Neural progenitor cell (in vitro differentiated cells): ENCODE measurements at regions not wholly inside any gene's neighbourhood (a gene's known extent, or its start where the extent isn't known, plus 50 kb on each side); places are given as distances from the start of the nearest gene placed in this dataset.

Experiments used
- DNase-seq: peaks from one replicate; pipeline ENCODE4 v3.0.0-alpha.2; 2016; ENCODE audit warnings: low spot score
- H2AFZ ChIP-seq: fragments of 200-600 bp; sonication (generic); replicated peaks from 2 replicates; pipeline ENCODE4 v1.6.1; 2016; ENCODE audit warnings: antibody characterized with exemption
- H3F3A ChIP-seq: fragments of 200-600 bp; sonication (generic); 2 replicates; pipeline ENCODE4 v1.6.1; 2016; ENCODE audit warnings: antibody characterized with exemption, low read depth
- H3K27ac ChIP-seq: fragments of 200-600 bp; sonication (generic); 2 replicates; pipeline ENCODE4 v1.5.1; 2016; ENCODE audit warnings: mild to moderate bottlenecking
- H3K27me3 ChIP-seq: fragments of 200-600 bp; sonication (generic); 2 replicates; pipeline ENCODE4 v1.6.1; 2016; ENCODE audit warnings: mild to moderate bottlenecking, moderate library complexity
- H3K36me3 ChIP-seq: fragments of 200-600 bp; sonication (generic); 2 replicates; pipeline ENCODE4 v1.5.1; 2016
- H3K4me1 ChIP-seq: fragments of 200-600 bp; sonication (generic); 2 replicates; pipeline ENCODE4 v1.6.1; 2016; ENCODE audit warnings: mixed run types
- H3K4me2 ChIP-seq: fragments of 200-600 bp; sonication (generic); 2 replicates; pipeline ENCODE4 v1.6.1; 2016
- H3K4me3 ChIP-seq: fragments of 200-600 bp; sonication (generic); 2 replicates; pipeline ENCODE4 v1.5.1; 2016
- H3K79me2 ChIP-seq: fragments of 200-600 bp; sonication (generic); 2 replicates; pipeline ENCODE4 v1.6.1; 2016; ENCODE audit warnings: low read depth
- H3K9ac ChIP-seq: fragments of 200-600 bp; sonication (generic); 2 replicates; pipeline ENCODE4 v1.6.1; 2016
- H3K9me3 ChIP-seq: fragments of 200-600 bp; sonication (generic); 2 replicates; pipeline ENCODE4 v1.5.1; 2016; ENCODE audit warnings: low read depth
- H4K20me1 ChIP-seq: fragments of 200-600 bp; sonication (generic); 2 replicates; pipeline ENCODE4 v1.6.1; 2016; ENCODE audit warnings: low read depth
- H3K27ac Mint-ChIP-seq: 3 replicates; pipeline ENCODE4 v1.8.0; 2021; ENCODE audit warnings: mixed read lengths
- H3K27me3 Mint-ChIP-seq: 2 replicates; pipeline ENCODE4 v1.8.0; 2022; ENCODE audit warnings: low read depth, mild to moderate bottlenecking, inconsistent platforms, moderate library complexity, mixed read lengths; ENCODE audit not compliant: insufficient read depth
- H3K36me3 Mint-ChIP-seq: 3 replicates; pipeline ENCODE4 v1.8.0; 2021; ENCODE audit warnings: mixed read lengths
- H3K4me1 Mint-ChIP-seq: 3 replicates; pipeline ENCODE4 v1.8.0; 2021; ENCODE audit warnings: mixed read lengths
- H3K4me3 Mint-ChIP-seq: 3 replicates; pipeline ENCODE4 v1.8.0; 2021; ENCODE audit warnings: mild to moderate bottlenecking, moderate library complexity, mixed read lengths
- H3K9me3 Mint-ChIP-seq: 3 replicates; pipeline ENCODE4 v1.8.0; 2020; ENCODE audit warnings: mixed read lengths
- CTCF ChIP-seq: fragments of 200-600 bp; sonication (generic); IDR thresholded peaks from 2 replicates; pipeline ENCODE4 v1.5.1; 2017; ENCODE audit warnings: antibody characterized with exemption, mild to moderate bottlenecking
- EZH2 ChIP-seq: fragments of 200-600 bp; sonication (generic); IDR thresholded peaks from 2 replicates; pipeline ENCODE4 v1.6.1; 2017; ENCODE audit warnings: antibody characterized with exemption, mild to moderate bottlenecking, moderate library complexity
- EZH2phosphoT487 ChIP-seq: fragments of 200-600 bp; sonication (generic); IDR thresholded peaks from 2 replicates; pipeline ENCODE4 v1.6.1; 2017; ENCODE audit warnings: antibody characterized with exemption

- Histone ChIP-seq H3K4me3 (no peak overlapping the region), H2AFZ (no peak overlapping the region), H3K27me3 (no peaks in the 10 kb centered on the region), H3K9me3 (no peaks in the 10 kb centered on the region), H3K79me2 (no peaks in the 10 kb centered on the region), H3F3A (no peaks in the 10 kb centered on the region), H3K9ac (no peak overlapping the region), H3K4me2 (no peak overlapping the region), H3K36me3 (no peaks in the 10 kb centered on the region), H3K4me1 (no peaks in the 10 kb centered on the region), H4K20me1 (no peaks in the 10 kb centered on the region), H3K27ac (no peak overlapping the region)
- TF ChIP-seq CTCF = no peak
- TF ChIP-seq EZH2phosphoT487 = no peak
- no peak for TF ChIP-seq EZH2
- Mint-ChIP-seq H3K4me1 (no peaks in the 10 kb centered on the region), H3K4me3 (no peak overlapping the region), H3K27me3 (peaks cover 3% of the 10 kb centered on the region), H3K27ac (no peak overlapping the region), H3K36me3 (no peaks in the 10 kb centered on the region), H3K9me3 (peaks cover 6% of the 10 kb centered on the region)
- no peak for DNase-seq
These were observed 182.0 kb upstream of the SPOPL start for GRCh38 chr2:138319616-138320015.

GRCh38 chr2:138321458-138321857 is 180.1 kb upstream of the SPOPL start:
- Mint-ChIP-seq H3K27me3 (peaks cover under 1% of the 10 kb centered on the region), H3K4me1 (no peaks in the 10 kb centered on the region), H3K4me3 (no peak overlapping the region), H3K9me3 (peaks cover under 1% of the 10 kb centered on the region), H3K36me3 (no peaks in the 10 kb centered on the region), H3K27ac (no peak overlapping the region)
- H3K4me3 ChIP-seq = no peak overlapping the region
- DNase-seq = no peak
- no peak overlapping the region for H3K4me2 ChIP-seq
- H4K20me1 ChIP-seq = no peaks in the 10 kb centered on the region
- no peaks in the 10 kb centered on the region for H3K36me3 ChIP-seq
- no peak overlapping the region for H2AFZ ChIP-seq
- H3K79me2 ChIP-seq = no peaks in the 10 kb centered on the region
- TF ChIP-seq CTCF = no peak
- no peak for TF ChIP-seq EZH2phosphoT487
- TF ChIP-seq EZH2 = no peak
- no peak overlapping the region for H3K27ac ChIP-seq
- H3F3A ChIP-seq = no peaks in the 10 kb centered on the region
- H3K27me3 ChIP-seq = no peaks in the 10 kb centered on the region
- no peaks in the 10 kb centered on the region for H3K4me1 ChIP-seq
- no peak overlapping the region for H3K9ac ChIP-seq
- no peaks in the 10 kb centered on the region for H3K9me3 ChIP-seq

GRCh38 chr2:138323382-138324067 is 178.0 kb upstream of the SPOPL start:
- Histone ChIP-seq H3K4me1 (no peaks in the 10 kb centered on the region), H4K20me1 (no peaks in the 10 kb centered on the region), H3K36me3 (no peaks in the 10 kb centered on the region), H3K4me2 (no peak overlapping the region), H3K27ac (no peak overlapping the region), H3K4me3 (no peak overlapping the region), H3K27me3 (no peaks in the 10 kb centered on the region), H3K79me2 (no peaks in the 10 kb centered on the region), H2AFZ (no peak overlapping the region), H3F3A (no peaks in the 10 kb centered on the region), H3K9me3 (no peaks in the 10 kb centered on the region), H3K9ac (no peak overlapping the region)
- H3K27me3 Mint-ChIP-seq = peaks cover 2% of the 10 kb centered on the region
- H3K36me3 Mint-ChIP-seq = no peaks in the 10 kb centered on the region
- no peaks in the 10 kb centered on the region for H3K9me3 Mint-ChIP-seq
- H3K4me3 Mint-ChIP-seq = no peak overlapping the region
- no peak overlapping the region for H3K27ac Mint-ChIP-seq
- peaks cover 3% of the 10 kb centered on the region for H3K4me1 Mint-ChIP-seq
- no peak for DNase-seq
- TF ChIP-seq EZH2 = no peak
- no peak for TF ChIP-seq EZH2phosphoT487
- no peak for TF ChIP-seq CTCF
